ENCODE measurements at regions not wholly inside any gene's neighbourhood (a gene's known extent, or its start where the extent isn't known, plus 50 kb on each side); places are given as distances from the start of the nearest gene placed in this dataset.
A peak's percentile ranks its signal among the peaks of the same experiment; 100 is the strongest.
"Not testable (repeated sequence)": the region's sequence is repeated elsewhere in the genome, so short reads cannot be mapped to it uniquely, and the experiment has no call there.

DNA sequence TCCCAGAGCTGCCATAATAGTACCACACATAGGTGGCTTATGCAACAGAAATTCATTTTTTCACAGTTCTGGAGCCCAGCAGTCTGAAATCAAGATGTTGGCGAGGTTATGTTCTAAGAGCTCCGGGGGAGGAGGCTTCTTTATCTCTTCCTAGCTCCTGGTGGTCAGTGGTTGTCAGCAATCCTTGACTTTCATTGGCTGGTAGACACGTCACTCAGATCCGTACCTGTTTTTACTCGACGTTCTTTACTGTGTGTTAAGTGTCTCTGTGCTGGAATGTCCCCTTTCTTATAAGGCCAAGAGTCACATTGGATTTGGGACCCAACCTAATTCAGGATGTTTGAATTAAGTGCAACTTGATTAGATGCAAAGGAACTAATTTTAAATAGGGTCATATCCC lies 218.5 kb upstream of the CNTN3 start:
- no peak for DNase-seq (ENCODE audit: low read depth, low spot score)

GRCh38 chr3:74830845-74831244 lies 216.4 kb upstream of the CNTN3 start:
- not testable (repeated sequence) for DNase-seq (ENCODE audit: low read depth, low spot score)

GRCh38 chr3:74825404-74825803 lies 210.9 kb upstream of the CNTN3 start:
- DNase-seq (ENCODE audit: low read depth, low spot score) = not testable (repeated sequence)

DNA sequence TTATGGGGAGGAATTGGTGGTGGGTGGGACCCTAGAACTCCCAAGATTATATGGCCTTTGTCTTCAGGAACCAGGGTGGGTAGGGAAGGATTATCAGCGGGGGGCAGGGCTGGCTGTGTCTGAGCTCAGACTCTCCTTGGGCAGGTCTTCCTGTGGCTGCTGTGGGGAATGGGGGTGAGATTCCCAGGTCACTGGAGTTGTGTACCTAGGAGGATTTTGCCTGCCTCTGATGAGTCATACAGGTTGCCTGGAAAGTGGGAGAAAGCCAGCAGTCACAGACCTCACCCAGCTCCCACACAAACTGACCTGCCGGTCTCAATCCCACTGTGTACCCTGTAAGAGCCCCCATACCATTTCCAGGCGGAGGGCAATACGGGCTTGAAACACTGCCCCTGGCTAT lies 209.9 kb upstream of the CNTN3 start:
- DNase-seq (ENCODE audit: low read depth, low spot score) = no peak

- no peak for DNase-seq (ENCODE audit: low read depth, low spot score)
Measured at GRCh38 chr3:74814181-74814580, 199.7 kb upstream of the CNTN3 start.

GRCh38 chr3:74812756-74813155 lies 198.3 kb upstream of the CNTN3 start:
- no peak for DNase-seq (ENCODE audit: low read depth, low spot score)

- DNase-seq (ENCODE audit: low read depth, low spot score) = no peak
Measured at GRCh38 chr3:74808506-74809275, 194.2 kb upstream of the CNTN3 start.

GRCh38 chr3:74801924-74802323 lies 187.5 kb upstream of the CNTN3 start:
- DNase-seq (ENCODE audit: low read depth, low spot score) = no peak

DNA sequence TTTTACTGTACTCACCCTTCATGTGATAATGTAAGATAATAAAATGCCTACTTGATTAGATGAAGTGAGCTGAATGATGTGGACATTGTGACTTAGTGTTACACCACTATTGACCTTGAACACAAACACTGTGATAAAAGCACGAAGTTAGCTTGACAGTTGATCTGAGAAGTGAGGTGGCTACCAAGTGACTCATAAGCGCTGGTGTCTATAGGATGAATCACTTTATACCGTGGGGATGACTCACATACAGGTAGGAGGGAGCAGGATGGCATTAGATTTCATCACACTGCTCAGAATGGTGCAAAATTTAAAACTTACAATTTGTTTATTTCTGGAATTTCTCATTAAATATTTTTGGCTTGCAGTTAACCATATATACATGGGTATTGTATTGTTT lies 174.7 kb upstream of the CNTN3 start:
- peak; percentile 12 for DNase-seq (ENCODE audit: low read depth, low spot score)

- DNase-seq (ENCODE audit: low read depth, low spot score) = peak; percentile 56
Measured at GRCh38 chr3:74787011-74787410, 172.6 kb upstream of the CNTN3 start.

DNA sequence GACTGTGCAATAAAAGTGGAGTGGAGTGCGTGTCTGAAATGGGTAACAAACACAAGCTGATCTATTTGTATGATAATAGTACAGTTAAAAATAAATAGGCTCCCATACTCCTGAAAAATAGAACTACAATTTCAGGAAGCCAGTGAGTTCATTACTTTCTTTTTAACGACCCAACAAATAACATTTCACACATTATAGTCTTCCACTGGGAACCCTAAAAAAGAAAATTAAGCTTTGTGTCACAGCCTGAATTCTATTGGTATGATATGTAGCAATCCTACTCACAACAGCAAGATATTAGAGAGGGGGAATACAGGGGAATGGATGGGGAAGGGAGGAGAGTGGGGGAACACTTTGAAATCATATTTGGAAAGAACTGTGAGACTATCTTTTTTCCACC lies 156.9 kb upstream of the CNTN3 start:
- DNase-seq (ENCODE audit: low read depth, low spot score) = no peak

- DNase-seq (ENCODE audit: low read depth, low spot score) = no peak
Measured at GRCh38 chr3:74768010-74768409, 153.6 kb upstream of the CNTN3 start.

DNA sequence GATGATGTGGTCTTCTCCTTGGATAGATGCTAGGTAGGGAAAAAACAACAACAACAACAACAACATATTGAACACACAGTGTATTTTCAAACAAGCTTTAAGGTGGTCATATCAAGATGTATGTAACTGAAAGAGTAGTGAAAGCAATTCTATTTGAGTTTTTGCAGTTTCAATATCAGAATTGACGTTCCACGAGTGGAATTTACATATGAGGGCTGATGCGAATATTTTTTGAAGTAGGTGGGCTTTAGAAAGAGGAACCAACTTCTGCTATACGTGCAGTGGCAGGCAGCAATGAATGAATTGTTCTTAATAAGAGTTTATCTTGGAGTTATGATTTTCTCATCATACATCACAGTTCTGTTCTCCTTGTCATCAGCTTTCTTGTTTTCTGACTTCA lies 151.9 kb upstream of the CNTN3 start:
- no peak for DNase-seq (ENCODE audit: low read depth, low spot score)

GRCh38 chr3:74763830-74764229 lies 149.4 kb upstream of the CNTN3 start:
- no peak for DNase-seq (ENCODE audit: low read depth, low spot score)

GRCh38 chr3:74756674-74757073 lies 142.2 kb upstream of the CNTN3 start:
- DNase-seq (ENCODE audit: low read depth, low spot score) = peak; percentile 13

GRCh38 chr3:74752290-74752689 lies 137.8 kb upstream of the CNTN3 start:
- DNase-seq (ENCODE audit: low read depth, low spot score) = no peak

DNA sequence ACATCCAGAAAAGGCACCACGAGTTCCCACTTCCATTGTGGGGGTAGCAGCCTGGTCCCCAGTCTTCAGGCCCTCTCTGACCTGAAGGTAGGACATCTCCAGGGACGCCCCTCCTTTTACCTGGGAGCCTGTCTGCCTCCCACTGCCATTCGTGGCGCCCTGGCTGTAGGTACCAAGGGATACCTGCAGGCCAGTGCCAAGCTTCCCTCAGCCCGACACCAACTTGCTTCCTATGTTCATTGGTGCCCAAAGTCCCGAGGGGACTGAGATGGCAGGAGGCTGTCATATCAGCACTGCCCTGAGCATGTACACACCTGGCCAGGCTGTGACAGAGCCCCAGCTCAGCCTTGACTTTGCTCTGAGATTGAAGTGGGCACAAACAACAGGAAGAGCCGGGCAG lies 137.3 kb upstream of the CNTN3 start:
- DNase-seq (ENCODE audit: low read depth, low spot score) = no peak

DNA sequence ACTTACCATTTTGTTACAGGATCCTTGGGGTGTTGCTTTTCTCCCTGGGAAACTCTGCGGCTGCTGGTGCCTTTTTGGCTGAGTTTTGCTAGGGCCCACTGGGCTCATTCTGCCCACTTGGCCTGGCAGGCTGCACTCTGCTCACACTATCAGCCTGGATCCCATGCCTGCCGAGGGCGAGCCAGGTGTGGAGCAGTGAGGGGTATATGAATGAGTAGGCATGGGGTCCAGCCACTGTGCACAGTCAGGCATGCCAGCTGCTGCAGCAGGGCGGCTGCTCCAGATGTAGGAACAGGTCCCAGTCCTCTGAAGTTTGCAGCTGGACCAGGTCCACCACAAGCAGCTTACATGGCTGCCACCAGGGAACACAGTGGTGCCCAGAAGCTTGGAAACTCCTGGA lies 136.4 kb upstream of the CNTN3 start:
- no peak for DNase-seq (ENCODE audit: low read depth, low spot score)

DNA sequence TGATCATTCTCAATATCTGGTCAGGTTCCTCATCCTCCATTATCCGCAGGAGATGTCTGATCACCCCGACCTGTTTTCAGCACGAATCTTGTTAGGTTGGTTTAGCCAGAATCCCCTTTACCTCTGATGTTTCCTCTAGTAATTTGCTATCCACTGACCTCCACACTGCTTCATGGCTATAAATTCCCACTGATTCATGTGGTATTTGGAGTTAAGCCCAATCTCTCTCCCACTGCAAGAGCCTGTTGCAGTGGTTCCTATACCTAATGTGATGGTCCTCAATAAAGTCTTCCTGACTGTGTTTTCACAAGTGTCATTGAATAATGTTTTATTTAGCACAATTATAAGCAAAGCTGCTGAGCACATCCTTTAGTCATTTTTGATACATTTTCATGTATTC lies 124.8 kb upstream of the CNTN3 start:
- peak; percentile 5 for DNase-seq (ENCODE audit: low read depth, low spot score)

GRCh38 chr3:74722211-74722610 lies 107.8 kb upstream of the CNTN3 start:
- DNase-seq (ENCODE audit: low read depth, low spot score) = peak; percentile 22

GRCh38 chr3:74713977-74714376 lies 99.5 kb upstream of the CNTN3 start:
- DNase-seq (ENCODE audit: low read depth, low spot score) = no peak

DNA sequence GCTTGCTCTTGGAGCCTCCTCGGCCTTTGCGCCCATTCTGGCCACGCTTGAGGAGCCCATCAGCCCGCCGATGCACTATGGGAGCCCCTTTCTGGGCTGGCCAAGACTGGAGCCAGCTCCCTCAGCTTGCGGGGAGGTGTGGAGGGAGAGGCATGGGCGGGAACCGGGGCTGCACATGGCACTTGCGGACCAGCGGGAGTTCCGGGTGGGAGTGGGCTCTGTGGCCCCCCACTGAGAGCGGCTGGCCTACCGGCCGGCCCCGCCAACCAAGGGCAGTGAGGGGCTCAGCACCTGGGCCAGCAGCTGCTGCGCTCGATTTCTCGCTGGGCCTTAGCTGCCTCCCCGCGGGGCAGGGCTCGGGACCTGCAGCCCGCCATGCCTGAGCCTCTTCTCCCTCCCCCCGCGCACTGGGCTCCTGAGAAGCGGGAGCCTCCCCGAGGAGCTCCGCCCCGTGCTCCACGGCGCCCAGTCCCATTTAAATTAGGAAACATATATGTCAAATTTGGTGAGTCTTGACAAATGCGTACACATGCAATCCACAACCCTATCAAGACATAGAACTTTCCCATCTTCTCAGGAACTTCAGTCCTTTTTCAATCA lies 97.6 kb upstream of the CNTN3 start:
- no peak for DNase-seq (ENCODE audit: low read depth, low spot score)

DNA sequence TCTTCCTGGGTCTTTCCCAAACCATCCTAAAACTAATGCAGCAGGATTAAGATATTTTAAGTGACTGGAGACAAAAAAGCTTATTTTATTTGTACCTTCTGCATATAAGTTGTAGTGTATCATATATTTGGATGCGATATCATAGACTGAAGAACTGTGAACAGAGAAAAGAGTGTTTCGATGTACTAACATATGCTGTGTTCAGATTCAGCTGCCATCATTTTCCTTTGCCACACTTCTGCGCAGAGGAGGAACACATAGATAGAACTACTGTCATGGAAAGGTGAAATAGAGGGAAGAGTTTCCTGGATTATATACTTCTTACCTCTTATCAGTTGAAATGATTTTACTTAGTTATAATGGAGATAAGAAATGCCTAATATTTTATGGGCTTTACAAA lies 95.5 kb upstream of the CNTN3 start:
- DNase-seq (ENCODE audit: low read depth, low spot score) = no peak
